B cell (primary cell): ENCODE measurements at regions not wholly inside any gene's neighbourhood (a gene's known extent, or its start where the extent isn't known, plus 50 kb on each side); places are given as distances from the start of the nearest gene placed in this dataset.

Experiments used
- ATAC-seq: fragments of 200-7000 bp; cut with Tn5 transposase; one replicate; pipeline ENCODE4 v1.10.0; 2021; ENCODE audit warnings: low read depth, mild to moderate bottlenecking, moderate number of reproducible peaks, moderate library complexity
- CTCF ChIA-PET: fragments of 350-600 bp; sonication (Branson Sonifier 250); formaldehyde crosslinking; loops from one replicate; lab custom pipeline; 2021; ENCODE audit warnings: antibody characterized with exemption, inconsistent platforms; lab: Charles Lee
- POLR2A ChIA-PET: fragments of 350-600 bp; sonication (Branson Sonifier 250); formaldehyde crosslinking; loops from one replicate; lab custom pipeline; 2021; ENCODE audit warnings: antibody characterized with exemption; lab: Charles Lee
- DNase-seq: peaks from one replicate; pipeline ENCODE4 v3.0.0; 2013
- H2AFZ ChIP-seq: 2 replicates; pipeline ENCODE4 v1.6.1; 2012; ENCODE audit warnings: mild to moderate bottlenecking, low read depth, low read length; ENCODE audit not compliant: insufficient read depth, poor library complexity, severe bottlenecking
- H3K27ac ChIP-seq, 2 donors: 1 replicate in 1 of 2; 2 replicates in 1 of 2; pipeline ENCODE4 v1.5.1; 2012 to 2013; ENCODE audit warnings: low read length in 2 of 2, mild to moderate bottlenecking in 2 of 2, moderate library complexity in 1 of 2
- H3K27me3 ChIP-seq, 4 experiments: fragments of 200-600 bp in 1 of 4; sonication (generic) in 1 of 4; replicated peaks in 1 of 4; 1 replicate in 2 of 4; 2 replicates in 2 of 4; pipeline versions ENCODE4 v1.6.1 to v1.7.0; 2013 to 2016; ENCODE audit warnings: low read length in 3 of 4, mild to moderate bottlenecking in 2 of 4, mixed read lengths in 1 of 4, moderate library complexity in 1 of 4; ENCODE audit not compliant: insufficient read depth in 4 of 4, control insufficient read depth in 3 of 4; ENCODE audit errors: control extremely low read depth in 1 of 4
- H3K36me3 ChIP-seq, 2 experiments: replicated peaks in 1 of 2; 1 replicate in 1 of 2; 2 replicates in 1 of 2; pipeline versions ENCODE4 v1.6.1 to v1.7.1; 2013; ENCODE audit warnings: low read length in 1 of 2; ENCODE audit not compliant: insufficient read depth in 2 of 2, control insufficient read depth in 1 of 2; ENCODE audit errors: control extremely low read depth in 1 of 2, extremely low read depth in 1 of 2
- H3K4me1 ChIP-seq, 2 donors: fragments of 200-600 bp in 1 of 2; sonication (generic) in 1 of 2; 1 replicate in 1 of 2; 2 replicates in 1 of 2; pipeline versions ENCODE4 v1.5.1 to v1.6.1; 2013 to 2017; ENCODE audit warnings: low read length in 2 of 2; ENCODE audit not compliant: control insufficient read depth in 2 of 2, insufficient read depth in 2 of 2
- H3K4me2 ChIP-seq: replicated peaks from 2 replicates; pipeline ENCODE3; 2012; ENCODE audit warnings: mild to moderate bottlenecking, low read depth, low read length; ENCODE audit not compliant: poor library complexity, severe bottlenecking
- H3K4me3 ChIP-seq, 5 experiments: fragments of 200-600 bp in 1 of 5; sonication (generic) in 1 of 5; 1 replicate in 3 of 5; 2 replicates in 2 of 5; pipeline versions ENCODE4 v1.5.1 to v1.7.0; 2011 to 2016; ENCODE audit warnings: low read length in 4 of 5, mild to moderate bottlenecking in 4 of 5, low read depth in 2 of 5, control low read depth in 1 of 5, moderate library complexity in 1 of 5; ENCODE audit not compliant: insufficient read depth in 1 of 5; ENCODE audit errors: control extremely low read depth in 1 of 5, extremely low read depth in 1 of 5
- H3K79me2 ChIP-seq: fragments of 200-600 bp; sonication (generic); one replicate; pipeline ENCODE4 v1.6.0; 2016; ENCODE audit warnings: low read length; ENCODE audit not compliant: control insufficient read depth, insufficient read depth
- H3K9ac ChIP-seq: fragments of 200-600 bp; sonication (generic); 2 replicates; pipeline ENCODE4 v1.6.1; 2017; ENCODE audit warnings: mild to moderate bottlenecking, low read length, moderate library complexity
- H3K9me3 ChIP-seq, 3 donors: one replicate each; pipeline versions ENCODE4 v1.6.1 to v1.7.1; 2013; ENCODE audit warnings: low read length in 2 of 3; ENCODE audit not compliant: control insufficient read depth in 2 of 3, insufficient read depth in 1 of 3; ENCODE audit errors: control extremely low read depth in 1 of 3
- H4K20me1 ChIP-seq: 2 replicates; pipeline ENCODE4 v1.6.0; 2012; ENCODE audit warnings: mild to moderate bottlenecking, low read length; ENCODE audit not compliant: insufficient read depth, control insufficient read depth, poor library complexity, severe bottlenecking
- H3K27ac Mint-ChIP-seq: one replicate; pipeline ENCODE4 v1.8.0; 2021; ENCODE audit warnings: mixed read lengths
- H3K27me3 Mint-ChIP-seq: one replicate; pipeline ENCODE4 v1.8.0; 2021; ENCODE audit warnings: mixed read lengths
- H3K4me1 Mint-ChIP-seq: one replicate; pipeline ENCODE4 v1.8.0; 2021; ENCODE audit warnings: mixed read lengths
- H3K4me3 Mint-ChIP-seq: one replicate; pipeline ENCODE4 v1.8.0; 2021; ENCODE audit warnings: mixed read lengths
- H3K9me3 Mint-ChIP-seq: one replicate; pipeline ENCODE4 v1.8.0; 2022; ENCODE audit warnings: mixed read lengths; ENCODE audit not compliant: insufficient read depth
- EZH2 ChIP-seq: IDR thresholded peaks from 2 replicates; pipeline ENCODE4 v1.6.1; 2012; ENCODE audit warnings: borderline replicate concordance, low read depth, mild to moderate bottlenecking, moderate library complexity, low read length; ENCODE audit not compliant: insufficient read depth, poor library complexity, severe bottlenecking
- WGBS: methylation state at CpG from one replicate; pipeline ENCODE4 v1.1.5; 2013; ENCODE audit warnings: missing lambda C conversion rate; ENCODE audit not compliant: insufficient coverage; 5-methylcytosine and 5-hydroxymethylcytosine counted together
- intact Hi-C: fragments of 100-400 bp; cut with micrococcal nuclease; formaldehyde crosslinking; loops from one replicate; pipeline ENCODE4 v1.10.0; 2022
- TF ChIP-seq, protein P1 (sequence below): fragments of 200-600 bp; IDR thresholded peaks from one replicate; pipeline ENCODE4 v1.8.0; 2022; ENCODE audit warnings: antibody characterized with exemption, mild to moderate bottlenecking

DNA sequence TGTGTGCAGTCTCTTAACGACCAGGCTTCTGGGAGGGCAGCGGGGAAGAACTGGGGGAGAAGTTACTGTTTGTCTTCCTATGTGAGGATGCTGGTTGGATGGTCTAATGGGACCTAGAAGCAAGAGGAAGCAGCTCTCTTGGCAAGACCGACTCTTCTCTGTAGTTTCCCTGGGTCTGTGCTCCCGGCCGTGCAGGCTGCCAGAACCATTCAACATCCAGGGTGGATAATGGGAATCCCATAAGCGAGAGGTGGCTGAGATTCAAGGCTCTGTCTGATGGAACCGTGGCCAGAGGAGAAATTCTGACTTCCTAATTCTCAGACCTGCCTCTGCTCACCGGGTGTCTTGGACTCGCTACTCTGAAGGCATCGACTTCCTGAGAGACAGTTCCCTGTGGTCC, 561.0 kb upstream of the TBX3 start:
- H3K9me3 Mint-ChIP-seq: no peaks in the 10 kb centered on the region
- WGBS: 86% methylated on average over 9 of the region's 10 CpGs
- no peak for ATAC-seq

DNA sequence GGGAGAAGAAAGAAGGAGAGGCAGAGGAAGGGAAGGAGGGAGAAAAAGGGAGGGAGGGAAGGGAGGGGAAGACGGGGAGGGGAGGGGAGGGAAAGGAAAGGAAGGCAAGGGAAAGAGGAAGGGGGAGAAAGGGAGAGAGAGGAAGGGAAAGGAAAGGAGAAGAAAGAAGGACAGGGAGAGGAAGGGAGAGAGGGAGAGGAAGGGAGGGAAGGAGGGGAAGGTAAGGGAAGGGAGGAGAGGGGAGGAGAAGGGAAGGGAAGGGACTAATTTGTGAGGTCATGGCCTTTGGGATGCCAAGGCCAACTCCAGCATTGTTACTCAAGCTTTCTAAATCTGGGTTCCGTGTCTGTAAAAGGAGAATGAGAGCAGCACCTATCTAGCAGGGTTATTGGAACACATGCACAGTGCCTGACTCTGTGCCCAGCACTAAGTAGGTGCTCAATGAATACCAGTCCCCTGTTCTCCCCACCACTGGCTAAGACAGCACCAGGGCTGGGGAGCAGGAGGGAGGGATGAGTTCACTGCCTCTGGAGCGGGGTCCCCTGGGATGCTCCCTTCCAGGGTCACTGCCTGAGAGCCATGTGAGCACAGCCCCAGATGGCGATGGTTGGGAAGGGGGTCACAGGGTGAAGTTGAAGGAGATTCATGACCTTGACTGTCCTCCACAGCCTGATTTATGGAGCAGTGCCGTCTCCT, 560.1 kb upstream of the TBX3 start:
- H3K27me3 Mint-ChIP-seq: peaks cover 4% of the 10 kb centered on the region
- H3K79me2 ChIP-seq: no peaks in the 10 kb centered on the region
- peaks cover 0 to 4% (median 0%) of the 10 kb centered on the region in 3 donors for H3K9me3 ChIP-seq
- H3K4me3 Mint-ChIP-seq: no peak overlapping the region
- H3K27me3 ChIP-seq: no peaks in the 10 kb centered on the region
- ChIA-PET CTCF (no interaction called here), POLR2A (no interaction called here)
- H3K4me2 ChIP-seq: no peak overlapping the region
- H3K9me3 Mint-ChIP-seq: no peaks in the 10 kb centered on the region
- H3K27ac Mint-ChIP-seq: no peak overlapping the region
- no peak overlapping the region for H3K27ac ChIP-seq
- H3K36me3 ChIP-seq: no peaks in the 10 kb centered on the region
- no peaks in the 10 kb centered on the region for H3K4me1 ChIP-seq
- no peaks in the 10 kb centered on the region for H3K4me1 Mint-ChIP-seq
- no peak overlapping the region for H3K4me3 ChIP-seq
- intact Hi-C loops: no loop called here
- TF ChIP-seq, protein P1, sequence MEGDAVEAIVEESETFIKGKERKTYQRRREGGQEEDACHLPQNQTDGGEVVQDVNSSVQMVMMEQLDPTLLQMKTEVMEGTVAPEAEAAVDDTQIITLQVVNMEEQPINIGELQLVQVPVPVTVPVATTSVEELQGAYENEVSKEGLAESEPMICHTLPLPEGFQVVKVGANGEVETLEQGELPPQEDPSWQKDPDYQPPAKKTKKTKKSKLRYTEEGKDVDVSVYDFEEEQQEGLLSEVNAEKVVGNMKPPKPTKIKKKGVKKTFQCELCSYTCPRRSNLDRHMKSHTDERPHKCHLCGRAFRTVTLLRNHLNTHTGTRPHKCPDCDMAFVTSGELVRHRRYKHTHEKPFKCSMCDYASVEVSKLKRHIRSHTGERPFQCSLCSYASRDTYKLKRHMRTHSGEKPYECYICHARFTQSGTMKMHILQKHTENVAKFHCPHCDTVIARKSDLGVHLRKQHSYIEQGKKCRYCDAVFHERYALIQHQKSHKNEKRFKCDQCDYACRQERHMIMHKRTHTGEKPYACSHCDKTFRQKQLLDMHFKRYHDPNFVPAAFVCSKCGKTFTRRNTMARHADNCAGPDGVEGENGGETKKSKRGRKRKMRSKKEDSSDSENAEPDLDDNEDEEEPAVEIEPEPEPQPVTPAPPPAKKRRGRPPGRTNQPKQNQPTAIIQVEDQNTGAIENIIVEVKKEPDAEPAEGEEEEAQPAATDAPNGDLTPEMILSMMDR: no peak
- no peak for TF ChIP-seq EZH2
- no peak for DNase-seq
- H3K9ac ChIP-seq: no peak overlapping the region
- no peaks in the 10 kb centered on the region for H4K20me1 ChIP-seq
- no peak for ATAC-seq
- H2AFZ ChIP-seq: no peak overlapping the region
- WGBS: 56% methylated on average over 3 of the region's 5 CpGs

More for the DNA sequence above, 561.0 kb upstream of the TBX3 start:
- Histone ChIP-seq H3K79me2 (no peaks in the 10 kb centered on the region), H3K27ac (no peak overlapping the region), H2AFZ (no peak overlapping the region), H3K9ac (no peak overlapping the region), H3K27me3 (no peaks in the 10 kb centered on the region), H3K4me2 (no peak overlapping the region), H3K4me3 (no peak overlapping the region), H3K36me3 (no peaks in the 10 kb centered on the region), H4K20me1 (no peaks in the 10 kb centered on the region), H3K4me1 (no peaks in the 10 kb centered on the region), H3K9me3 (peaks cover 0 to 4% (median 0%) of the 10 kb centered on the region in 3 donors)
- TF ChIP-seq, protein P1: no peak
- no peak for TF ChIP-seq EZH2
- Mint-ChIP-seq H3K27ac (no peak overlapping the region), H3K27me3 (peaks cover 4% of the 10 kb centered on the region), H3K4me1 (no peaks in the 10 kb centered on the region), H3K4me3 (no peak overlapping the region)
- CTCF ChIA-PET: no interaction called here
- intact Hi-C loops: no loop called here
- POLR2A ChIA-PET: no interaction called here
- DNase-seq: no peak
